Epidermal melanocyte (primary cell): ENCODE measurements at regions not wholly inside any gene's neighbourhood (a gene's known extent, or its start where the extent isn't known, plus 50 kb on each side); places are given as distances from the start of the nearest gene placed in this dataset.
A peak's percentile ranks its signal among the peaks of the same experiment; 100 is the strongest.

Experiments used
- DNase-seq: peaks from one replicate; pipeline ENCODE4 v3.0.0; 2011; ENCODE audit warnings: low spot score; ENCODE audit not compliant: insufficient read length

GRCh38 chr13:106768991-106769390 is 201.1 kb upstream of the ARGLU1 start:
- no peak for DNase-seq

- no peak for DNase-seq
Measured at GRCh38 chr13:106762708-106763107, 194.8 kb upstream of the ARGLU1 start.

GRCh38 chr13:106756446-106756845 is 188.5 kb upstream of the ARGLU1 start:
- DNase-seq = no peak

- DNase-seq = no peak
Measured at GRCh38 chr13:106755542-106755941, 187.6 kb upstream of the ARGLU1 start.

- DNase-seq = no peak
Measured at GRCh38 chr13:106753251-106753650, 185.3 kb upstream of the ARGLU1 start.

GRCh38 chr13:106752584-106753170 is 184.7 kb upstream of the ARGLU1 start:
- DNase-seq = no peak

GRCh38 chr13:106748785-106749184 is 180.8 kb upstream of the ARGLU1 start:
- DNase-seq = no peak

GRCh38 chr13:106744516-106744915 is 176.6 kb upstream of the ARGLU1 start:
- DNase-seq = no peak

GRCh38 chr13:106738186-106738678 is 170.3 kb upstream of the ARGLU1 start:
- no peak for DNase-seq

GRCh38 chr13:106736941-106737340 is 169.0 kb upstream of the ARGLU1 start:
- no peak for DNase-seq

GRCh38 chr13:106734198-106734597 is 166.3 kb upstream of the ARGLU1 start:
- DNase-seq = no peak

GRCh38 chr13:106723036-106723435 is 155.1 kb upstream of the ARGLU1 start:
- DNase-seq = no peak

- DNase-seq = no peak
Measured at GRCh38 chr13:106722620-106723019, 154.7 kb upstream of the ARGLU1 start.

- no peak for DNase-seq
Measured at GRCh38 chr13:106721599-106721998, 153.7 kb upstream of the ARGLU1 start.

GRCh38 chr13:106714271-106714982 is 146.5 kb upstream of the ARGLU1 start:
- DNase-seq = no peak

- no peak for DNase-seq
Measured at GRCh38 chr13:106712381-106712780, 144.4 kb upstream of the ARGLU1 start.

GRCh38 chr13:106710266-106710665 is 142.3 kb upstream of the ARGLU1 start:
- no peak for DNase-seq

GRCh38 chr13:106709522-106709921 is 141.6 kb upstream of the ARGLU1 start:
- DNase-seq = peak; percentile 32

GRCh38 chr13:106702505-106702904 is 134.6 kb upstream of the ARGLU1 start:
- no peak for DNase-seq

- no peak for DNase-seq
Measured at GRCh38 chr13:106701771-106702341, 133.9 kb upstream of the ARGLU1 start.

- DNase-seq = no peak
Measured at GRCh38 chr13:106700439-106700838, 132.5 kb upstream of the ARGLU1 start.

- DNase-seq = no peak
Measured at GRCh38 chr13:106700007-106700406, 132.1 kb upstream of the ARGLU1 start.

- no peak for DNase-seq
Measured at GRCh38 chr13:106699311-106699710, 131.4 kb upstream of the ARGLU1 start.
